Gastroesophageal sphincter (tissue), 4 donors: ENCODE measurements at regions not wholly inside any gene's neighbourhood (a gene's known extent, or its start where the extent isn't known, plus 50 kb on each side); places are given as distances from the start of the nearest gene placed in this dataset.

Experiments
- ATAC-seq: fragments of 150-250 bp; one replicate; pipeline ENCODE4 v1.9.1; 2016; ENCODE audit warnings: mild to moderate bottlenecking, moderate library complexity
- H3K27ac ChIP-seq, 4 donors: fragments of 200-600 bp; sonication (generic) in 3 of 4; 1 replicate in 3 of 4; 2 replicates in 1 of 4; pipeline ENCODE4 v1.5.1; 2016 to 2019
- H3K27me3 ChIP-seq: fragments of 200-600 bp; sonication (generic); one replicate; pipeline ENCODE4 v1.5.1; 2019
- H3K36me3 ChIP-seq, 2 donors: fragments of 200-600 bp; sonication (generic); one replicate each; pipeline ENCODE4 v1.5.1; 2019; ENCODE audit warnings: control low read depth in 1 of 2
- H3K4me1 ChIP-seq, 3 donors: fragments of 200-600 bp; sonication (generic); 1 replicate in 2 of 3; 2 replicates in 1 of 3; pipeline ENCODE4 v1.5.1; 2016 to 2019; ENCODE audit warnings: control low read depth in 2 of 3
- H3K4me3 ChIP-seq, 2 donors: fragments of 200-600 bp; sonication (generic); one replicate each; pipeline ENCODE4 v1.5.1; 2019; ENCODE audit warnings: mild to moderate bottlenecking in 1 of 2, moderate library complexity in 1 of 2
- H3K9me3 ChIP-seq, 3 donors: fragments of 200-600 bp; sonication (generic); one replicate each; pipeline ENCODE4 v1.5.1; 2017 to 2019; ENCODE audit warnings: control low read depth in 2 of 3
- CTCF ChIP-seq, 4 experiments: fragments of 200-600 bp in 2 of 4; fragments of 450-650 bp in 2 of 4; sonication (generic) in 1 of 4; IDR thresholded peaks; one replicate each; pipeline ENCODE4 v1.5.1; 2017 to 2019; ENCODE audit warnings: antibody characterized with exemption in 4 of 4, mild to moderate bottlenecking in 2 of 4, moderate library complexity in 2 of 4
- EP300 ChIP-seq: sonication (generic); formaldehyde crosslinking; IDR thresholded peaks from one replicate; pipeline ENCODE4 v1.6.1; 2017; ENCODE audit warnings: antibody characterized with exemption, mild to moderate bottlenecking
- POLR2A ChIP-seq, 2 donors: fragments of 450-650 bp; IDR thresholded peaks; one replicate each; pipeline ENCODE4 v1.6.1; 2017; ENCODE audit warnings: antibody characterized with exemption in 2 of 2, mild to moderate bottlenecking in 2 of 2, moderate library complexity in 1 of 2
- POLR2AphosphoS5 ChIP-seq: sonication (generic); formaldehyde crosslinking; IDR thresholded peaks from one replicate; pipeline ENCODE4 v1.6.1; 2017; ENCODE audit warnings: antibody characterized with exemption
- WGBS, 2 donors: methylation state at CpG; one replicate each; pipeline ENCODE4 v1.1.5; 2018; ENCODE audit warnings: low coverage in 1 of 2; 5-methylcytosine and 5-hydroxymethylcytosine counted together

DNA sequence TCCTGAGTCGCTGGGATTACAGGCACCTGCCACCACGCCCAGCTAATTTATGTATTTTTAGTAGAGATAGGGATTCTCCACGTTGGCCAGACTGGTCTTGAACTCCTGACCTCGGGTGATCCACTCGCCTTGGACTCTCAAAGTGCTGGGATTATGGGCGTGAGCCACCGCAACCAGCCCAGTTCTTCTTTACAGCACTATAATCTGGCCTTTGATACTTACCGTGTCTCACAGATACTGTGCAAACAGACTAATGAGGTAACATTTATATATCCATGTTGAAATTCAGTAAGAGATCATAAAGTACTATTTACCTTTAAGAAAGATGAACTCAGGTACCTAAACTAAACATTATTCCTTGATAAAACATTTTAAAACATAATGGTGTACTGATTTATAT, 121.8 kb upstream of the PRR20A start:
- no peak for TF ChIP-seq POLR2A (IDR thresholded peaks at IDR 0.05)
- no peak for TF ChIP-seq EP300
- no peak for TF ChIP-seq CTCF (IDR thresholded peaks at IDR 0.05)
- no peak for TF ChIP-seq POLR2AphosphoS5
- no peak for ATAC-seq
- H3K9me3 ChIP-seq, result peaks cover 0 to 7% (median 0%) of the 10 kb centered on the region in 3 donors
- 76 to 100% methylated on average over 1 to 5 of the region's 8 CpGs for WGBS, 2 donors
- H3K36me3 ChIP-seq, result no peaks in the 10 kb centered on the region
- H3K27ac ChIP-seq, result no peak overlapping the region
- no peak overlapping the region for H3K4me3 ChIP-seq
- no peaks in the 10 kb centered on the region for H3K27me3 ChIP-seq
- H3K4me1 ChIP-seq, result no peaks in the 10 kb centered on the region

DNA sequence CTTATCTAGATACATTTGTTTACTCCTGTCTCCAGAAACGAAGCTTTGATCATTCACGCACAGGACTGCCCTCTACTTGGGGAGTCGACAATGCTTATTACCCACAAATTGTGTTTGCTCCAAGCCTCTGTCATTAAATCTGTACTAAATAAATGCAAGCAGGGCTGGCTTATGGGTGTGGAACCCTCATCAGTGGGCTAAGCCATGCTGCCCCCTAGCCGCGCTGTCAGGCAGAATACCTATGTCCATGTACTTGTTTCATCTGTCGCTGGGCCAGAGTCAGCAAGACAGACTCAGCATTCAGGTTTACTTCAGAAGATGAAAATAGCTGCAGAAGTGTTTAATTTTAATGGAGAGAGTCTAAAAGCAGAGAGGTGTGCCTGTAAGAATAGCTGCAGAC, 110.0 kb upstream of the PRR20A start:
- no peak for TF ChIP-seq EP300
- TF ChIP-seq CTCF (IDR thresholded peaks at IDR 0.05), result no peak
- TF ChIP-seq POLR2A (IDR thresholded peaks at IDR 0.05), result no peak
- TF ChIP-seq POLR2AphosphoS5, result no peak
- WGBS, 2 donors, result 90 to 97% methylated on average over 4 to 6 of the region's 6 CpGs
- no peaks in the 10 kb centered on the region for H3K4me1 ChIP-seq
- ATAC-seq, result no peak
- H3K4me3 ChIP-seq, result no peak overlapping the region
- H3K27ac ChIP-seq, result no peak overlapping the region
- H3K27me3 ChIP-seq, result no peaks in the 10 kb centered on the region
- no peaks in the 10 kb centered on the region for H3K36me3 ChIP-seq
- peaks cover 0 to 5% (median 0%) of the 10 kb centered on the region in 3 donors for H3K9me3 ChIP-seq

GRCh38 chr13:57036290-57036689, 104.4 kb upstream of the PRR20A start:
- Histone ChIP-seq H3K4me1 (no peaks in the 10 kb centered on the region), H3K9me3 (no peaks in the 10 kb centered on the region), H3K27ac (no peak overlapping the region), H3K27me3 (no peaks in the 10 kb centered on the region), H3K36me3 (no peaks in the 10 kb centered on the region), H3K4me3 (no peak overlapping the region)
- no peak for ATAC-seq
- 85 to 100% methylated on average over 4 of the region's 4 CpGs for WGBS, 2 donors
- TF ChIP-seq EP300 (no peak), CTCF (IDR thresholded peaks at IDR 0.05) (no peak), POLR2A (IDR thresholded peaks at IDR 0.05) (no peak), POLR2AphosphoS5 (no peak)

GRCh38 chr13:57044910-57045309, 95.8 kb upstream of the PRR20A start:
- Histone ChIP-seq H3K9me3 (peaks cover 0 to 2% (median 0%) of the 10 kb centered on the region in 3 donors), H3K27me3 (no peaks in the 10 kb centered on the region), H3K4me1 (no peaks in the 10 kb centered on the region), H3K27ac (no peak overlapping the region), H3K4me3 (no peak overlapping the region), H3K36me3 (no peaks in the 10 kb centered on the region)
- ATAC-seq, result no peak
- TF ChIP-seq CTCF (IDR thresholded peaks at IDR 0.05), result no peak
- TF ChIP-seq POLR2AphosphoS5, result no peak
- no peak for TF ChIP-seq POLR2A (IDR thresholded peaks at IDR 0.05)
- 95 to 100% methylated on average over 1 of the region's 1 CpG for WGBS, 2 donors

GRCh38 chr13:57045826-57046546, 94.7 kb upstream of the PRR20A start:
- Histone ChIP-seq H3K4me1 (no peaks in the 10 kb centered on the region), H3K9me3 (peaks cover 0 to 12% (median 0%) of the 10 kb centered on the region in 3 donors), H3K36me3 (no peaks in the 10 kb centered on the region), H3K4me3 (no peak overlapping the region), H3K27ac (no peak overlapping the region), H3K27me3 (no peaks in the 10 kb centered on the region)
- TF ChIP-seq EP300, result no peak
- TF ChIP-seq CTCF (IDR thresholded peaks at IDR 0.05), result no peak
- TF ChIP-seq POLR2A (IDR thresholded peaks at IDR 0.05), result no peak
- 8 to 11% methylated on average over 5 of the region's 5 CpGs for WGBS, 2 donors
- no peak for ATAC-seq
